ENCODE measurements at regions not wholly inside any gene's neighbourhood (a gene's known extent, or its start where the extent isn't known, plus 50 kb on each side); places are given as distances from the start of the nearest gene placed in this dataset.

DNA sequence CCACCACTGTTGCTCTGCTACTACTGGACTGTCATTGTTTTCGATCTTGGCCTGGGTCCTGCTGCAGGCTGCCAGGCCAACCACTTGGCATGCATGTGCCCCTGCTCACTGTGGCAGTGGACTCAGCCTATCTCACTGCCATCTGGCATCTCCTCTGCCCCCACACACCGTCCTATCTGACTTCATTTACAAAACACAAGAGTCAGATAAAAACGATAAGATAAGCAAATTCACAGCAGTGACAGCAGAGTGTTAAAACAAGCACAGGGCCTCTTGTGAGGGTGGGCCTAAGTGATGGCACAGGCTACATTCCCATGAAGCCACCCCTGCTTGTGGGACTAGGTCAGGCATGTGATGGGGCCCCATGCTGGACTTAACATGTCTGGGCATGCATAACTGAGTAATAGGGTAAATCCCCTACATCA, 68.1 kb downstream of the CRYGS start:
- H3K4me3 ChIP-seq (ENCODE audit: low read depth, low read length) = no peak overlapping the region
- DNase-seq (ENCODE audit: low read depth) = no peak
- TF ChIP-seq, protein P1, sequence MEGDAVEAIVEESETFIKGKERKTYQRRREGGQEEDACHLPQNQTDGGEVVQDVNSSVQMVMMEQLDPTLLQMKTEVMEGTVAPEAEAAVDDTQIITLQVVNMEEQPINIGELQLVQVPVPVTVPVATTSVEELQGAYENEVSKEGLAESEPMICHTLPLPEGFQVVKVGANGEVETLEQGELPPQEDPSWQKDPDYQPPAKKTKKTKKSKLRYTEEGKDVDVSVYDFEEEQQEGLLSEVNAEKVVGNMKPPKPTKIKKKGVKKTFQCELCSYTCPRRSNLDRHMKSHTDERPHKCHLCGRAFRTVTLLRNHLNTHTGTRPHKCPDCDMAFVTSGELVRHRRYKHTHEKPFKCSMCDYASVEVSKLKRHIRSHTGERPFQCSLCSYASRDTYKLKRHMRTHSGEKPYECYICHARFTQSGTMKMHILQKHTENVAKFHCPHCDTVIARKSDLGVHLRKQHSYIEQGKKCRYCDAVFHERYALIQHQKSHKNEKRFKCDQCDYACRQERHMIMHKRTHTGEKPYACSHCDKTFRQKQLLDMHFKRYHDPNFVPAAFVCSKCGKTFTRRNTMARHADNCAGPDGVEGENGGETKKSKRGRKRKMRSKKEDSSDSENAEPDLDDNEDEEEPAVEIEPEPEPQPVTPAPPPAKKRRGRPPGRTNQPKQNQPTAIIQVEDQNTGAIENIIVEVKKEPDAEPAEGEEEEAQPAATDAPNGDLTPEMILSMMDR (IDR thresholded peaks at IDR 0.05; ENCODE audit: insufficient read depth, low read depth, low read length) = no peak

DNA sequence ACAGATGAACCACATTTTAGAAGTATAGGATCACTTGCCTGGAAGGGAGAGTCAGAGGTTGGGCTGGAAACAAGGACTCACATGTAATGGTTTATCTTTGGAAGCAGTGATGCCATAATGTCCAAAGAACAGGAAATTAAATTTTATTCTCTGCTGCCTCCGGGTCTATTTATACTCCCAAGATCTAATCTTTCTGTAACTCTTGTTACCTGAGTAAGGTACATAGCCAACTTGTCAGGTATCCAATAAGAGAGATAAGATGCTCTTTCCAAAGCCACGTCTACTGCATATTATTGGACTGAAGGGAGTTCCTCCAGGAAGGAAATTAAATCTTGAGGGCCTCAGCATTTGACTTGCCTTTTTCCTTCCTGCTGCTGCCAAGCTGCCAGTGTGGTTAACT, 71.0 kb downstream of the CRYGS start:
- no peak for DNase-seq (ENCODE audit: low read depth)
- TF ChIP-seq, protein P1 (IDR thresholded peaks at IDR 0.05; ENCODE audit: insufficient read depth, low read depth, low read length) = no peak
- H3K4me3 ChIP-seq (ENCODE audit: low read depth, low read length) = no peak overlapping the region

DNA sequence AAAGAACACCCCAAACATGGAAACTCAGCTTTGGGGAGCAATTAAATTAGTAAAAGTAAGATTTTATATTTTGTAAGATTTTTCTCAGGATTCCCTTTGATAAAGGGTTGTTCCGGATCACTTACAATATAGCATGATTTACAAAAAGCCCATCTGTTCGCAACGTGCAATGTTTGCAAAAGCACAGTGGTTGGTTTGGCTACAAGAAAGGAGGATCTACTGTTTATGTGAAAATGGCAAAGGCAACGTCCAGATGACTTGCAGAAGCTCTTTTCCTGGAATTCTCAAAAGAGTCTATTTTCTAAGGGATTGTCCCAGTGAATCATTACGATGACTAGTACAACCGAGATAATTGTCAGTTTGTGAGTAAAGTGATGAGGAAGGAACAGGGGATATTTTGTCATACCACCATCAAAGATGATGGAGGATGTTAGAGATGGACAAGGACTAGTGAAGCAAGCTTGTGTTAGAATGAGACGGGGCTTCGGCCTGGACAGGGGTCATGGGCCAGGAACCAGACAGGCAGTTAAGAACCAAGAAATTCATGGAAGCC, 71.6 kb downstream of the CRYGS start:
- TF ChIP-seq, protein P1 (IDR thresholded peaks at IDR 0.05; ENCODE audit: insufficient read depth, low read depth, low read length) = no peak
- H3K4me3 ChIP-seq (ENCODE audit: low read depth, low read length) = no peak overlapping the region
- DNase-seq (ENCODE audit: low read depth) = no peak

DNA sequence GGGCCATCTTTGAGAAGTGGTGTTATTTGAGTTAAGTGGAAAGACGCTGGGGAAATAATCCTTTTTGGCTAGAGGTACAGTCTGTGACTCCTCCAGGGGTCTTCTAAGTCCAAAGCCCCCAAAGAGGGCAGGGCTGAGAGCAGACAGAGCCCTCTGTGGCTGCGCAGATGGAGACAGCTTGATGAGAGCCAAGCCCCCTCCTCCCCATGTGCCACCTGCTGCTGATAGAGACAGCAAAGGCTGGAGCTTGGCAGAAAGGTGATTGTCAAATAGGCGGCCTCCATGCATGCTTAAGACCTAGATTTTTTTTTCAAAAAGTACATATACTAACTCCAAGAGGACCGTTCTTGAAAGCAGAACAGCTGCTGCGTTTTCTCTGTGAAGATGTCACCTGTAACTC, 72.4 kb downstream of the CRYGS start:
- H3K4me3 ChIP-seq (ENCODE audit: low read depth, low read length) = no peak overlapping the region
- DNase-seq (ENCODE audit: low read depth) = no peak
- TF ChIP-seq, protein P1 (IDR thresholded peaks at IDR 0.05; ENCODE audit: insufficient read depth, low read depth, low read length) = no peak

DNA sequence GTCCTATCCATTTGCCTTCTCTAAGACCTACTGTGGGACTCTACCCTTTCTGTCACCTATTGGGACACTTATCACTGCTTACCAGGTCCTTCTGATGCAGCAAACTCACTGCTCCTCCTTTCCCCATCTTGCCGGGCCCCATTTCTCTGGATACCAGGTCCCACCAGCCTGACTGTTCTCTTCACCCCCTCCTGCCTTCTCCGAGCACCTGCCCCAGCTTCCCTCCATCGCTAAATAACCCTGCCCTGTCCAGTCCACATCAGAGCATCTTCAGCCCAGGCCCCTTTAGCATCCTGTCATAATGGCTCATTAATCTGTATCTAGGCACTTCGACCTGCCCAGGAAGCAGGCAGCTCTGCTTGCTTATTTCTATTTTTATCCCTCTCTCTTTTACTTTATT, 74.7 kb downstream of the CRYGS start:
- TF ChIP-seq, protein P1 (IDR thresholded peaks at IDR 0.05; ENCODE audit: insufficient read depth, low read depth, low read length) = no peak
- no peak for DNase-seq (ENCODE audit: low read depth)
- H3K4me3 ChIP-seq (ENCODE audit: low read depth, low read length) = no peak overlapping the region

DNA sequence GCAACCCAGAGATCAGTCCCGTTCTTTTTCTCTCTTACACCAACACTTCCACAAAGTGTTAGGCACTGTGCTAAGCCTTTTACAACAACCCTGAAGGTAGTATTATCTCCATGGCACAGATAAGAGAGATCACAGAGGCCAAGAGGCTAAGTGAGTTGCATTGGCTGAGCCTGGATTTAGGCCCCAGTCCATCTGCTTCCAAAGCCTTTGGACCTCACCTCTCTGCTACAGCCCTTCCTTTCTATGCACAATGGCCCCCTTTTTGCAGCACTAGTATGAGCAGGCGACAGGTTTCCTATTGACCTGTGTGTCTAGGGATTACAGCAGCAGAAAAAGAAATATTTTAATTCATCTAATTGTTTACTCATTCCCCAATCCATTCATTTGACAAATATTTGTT, 76.2 kb downstream of the CRYGS start:
- TF ChIP-seq, protein P1 (IDR thresholded peaks at IDR 0.05; ENCODE audit: insufficient read depth, low read depth, low read length) = no peak
- H3K4me3 ChIP-seq (ENCODE audit: low read depth, low read length) = no peak overlapping the region
- no peak for DNase-seq (ENCODE audit: low read depth)

DNA sequence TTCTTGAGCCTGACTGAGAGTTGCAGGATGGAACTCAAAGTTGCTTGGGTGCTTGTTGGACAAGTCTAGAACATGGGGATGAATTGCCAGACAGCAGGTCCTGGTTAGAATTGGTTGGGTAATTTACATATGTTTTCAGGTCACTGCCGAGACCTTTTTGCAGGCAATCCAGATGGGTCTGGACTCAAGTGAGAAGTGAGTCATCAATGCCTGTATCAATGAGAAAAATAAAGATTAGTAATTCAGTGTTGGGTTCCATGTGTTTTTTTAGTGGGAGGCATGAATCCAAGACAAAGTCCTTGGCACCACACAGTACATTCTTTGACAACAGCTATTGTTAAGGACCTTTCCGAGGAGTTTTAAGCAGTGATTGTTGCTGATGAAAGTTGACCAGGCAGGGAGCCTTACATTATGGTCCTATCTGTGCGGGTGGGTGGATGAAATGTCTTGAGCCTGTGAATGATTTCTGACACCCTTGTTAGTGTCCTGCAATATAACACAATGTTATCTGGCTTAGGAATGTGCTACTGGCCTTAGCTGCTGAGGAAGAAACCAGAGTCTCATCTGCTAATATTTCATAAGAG, 77.7 kb downstream of the CRYGS start:
- no peak overlapping the region for H3K4me3 ChIP-seq (ENCODE audit: low read depth, low read length)
- TF ChIP-seq, protein P1 (IDR thresholded peaks at IDR 0.05; ENCODE audit: insufficient read depth, low read depth, low read length) = no peak
- no peak for DNase-seq (ENCODE audit: low read depth)

Measured in fibroblast of villous mesenchyme (primary cell).